ENCODE measurements at regions not wholly inside any gene's neighbourhood (a gene's known extent, or its start where the extent isn't known, plus 50 kb on each side); places are given as distances from the start of the nearest gene placed in this dataset.

DNA sequence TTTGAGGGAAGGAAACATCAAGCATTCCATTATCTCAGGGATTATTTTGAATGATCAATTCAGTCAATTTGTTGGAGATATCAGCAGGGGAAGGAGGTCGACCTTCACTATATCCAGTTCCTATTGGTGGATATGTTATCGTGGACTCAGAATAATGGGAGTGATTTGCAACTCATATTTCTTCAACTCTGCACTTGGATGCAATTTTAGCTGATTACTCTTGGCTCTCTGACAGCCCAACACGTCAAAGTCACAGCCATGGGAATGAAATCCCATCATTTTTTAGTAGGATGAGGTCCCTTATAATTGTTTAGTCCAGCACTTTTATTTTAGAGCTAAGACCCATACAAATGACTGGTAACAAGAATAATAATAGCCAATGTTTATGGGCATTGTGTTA, 371.8 kb upstream of the RPS23 start:
- Histone ChIP-seq H3K27ac (ENCODE audit: extremely low read length, insufficient read depth, low read length) (no peak overlapping the region), H3K4me2 (ENCODE audit: low read depth, low read length) (no peak overlapping the region), H3K36me3 (replicated peaks in 1 of 2; ENCODE audit: control insufficient read depth in 1 of 2, insufficient read depth in 2 of 2, low read length in 2 of 2) (no peaks in the 10 kb centered on the region), H2AFZ (ENCODE audit: low read length) (no peak overlapping the region), H3K4me3 (replicated peaks in 1 of 3; ENCODE audit: insufficient read depth in 1 of 3, low read depth in 2 of 3, low read length in 3 of 3) (no peak overlapping the region), H4K20me1 (ENCODE audit: insufficient read depth, low read length) (no peaks in the 10 kb centered on the region), H3K4me1 (ENCODE audit: insufficient read depth, low read length) (no peaks in the 10 kb centered on the region), H3K9me3 (ENCODE audit: low read length) (no peaks in the 10 kb centered on the region), H3K9ac (ENCODE audit: insufficient read depth, low read depth, low read length) (no peak overlapping the region), H3K27me3 (ENCODE audit: control insufficient read depth in 1 of 2, insufficient read depth in 2 of 2, low read length in 2 of 2) (peaks cover 0 to 5% of the 10 kb centered on the region in 2 experiments; a peak in 1 of 5 replicates), H3K79me2 (ENCODE audit: insufficient read depth, low read length) (no peaks in the 10 kb centered on the region)
- no TSS peak for BruUV-seq (replicated peaks)
- WGBS (ENCODE audit: low lambda C conversion rate): 7% methylated on average over 3 of the region's 3 CpGs
- no peak for DNase-seq (ENCODE audit: low spot score)
- no peak for FAIRE-seq
- no peak for ATAC-seq
- POLR2A ChIA-PET: no interaction called here
- no peak for TF ChIP-seq ZNF75D (CRISPR knock-in tag; IDR thresholded peaks at IDR 0.05; ENCODE audit: borderline replicate concordance)
- no peak for TF ChIP-seq ELF1 (CRISPR knock-in tag; IDR thresholded peaks at IDR 0.05)
- TF ChIP-seq MIER2 (CRISPR knock-in tag; IDR thresholded peaks at IDR 0.05): no peak
- no peak for TF ChIP-seq ERF (CRISPR knock-in tag; IDR thresholded peaks at IDR 0.05)
- no peak for TF ChIP-seq ZNF572 (CRISPR knock-in tag; IDR thresholded peaks at IDR 0.05)
- no peak for TF ChIP-seq RELA (CRISPR knock-in tag; IDR thresholded peaks at IDR 0.05)
- TF ChIP-seq ZNF777 (CRISPR knock-in tag; IDR thresholded peaks at IDR 0.05): no peak
- TF ChIP-seq KLF16 (CRISPR knock-in tag; IDR thresholded peaks at IDR 0.05): no peak
- no peak for TF ChIP-seq ZNF766 (CRISPR knock-in tag; IDR thresholded peaks at IDR 0.05; ENCODE audit: borderline replicate concordance)
- no peak for TF ChIP-seq ADNP (CRISPR knock-in tag; IDR thresholded peaks at IDR 0.05)
- CTCF ChIA-PET (ENCODE audit: low intra/inter-chr PET ratio, low total read pairs): no interaction called here
- in situ Hi-C loops (cut with HindIII; ENCODE audit: extremely low pct_ligation_motif_present, low pct_unique_long_range_greater_than_20kb) (loop anchor here (10.0 to 25.0 kb wide), 4 partner anchors 145 to 915 kb away; no protein-coding TSS in a partner anchor), intact Hi-C loops (cut with micrococcal nuclease; ENCODE audit: unreplicated experiment) (no loop called here)

GRCh38 chr5:82644766-82645165, 366.6 kb upstream of the RPS23 start:
- FAIRE-seq (no peak), ATAC-seq (no peak), DNase-seq (ENCODE audit: low spot score) (no peak)
- CTCF ChIA-PET (ENCODE audit: low intra/inter-chr PET ratio, low total read pairs): no interaction called here
- no peak overlapping the region for H3K27ac ChIP-seq (ENCODE audit: extremely low read length, insufficient read depth, low read length)
- intact Hi-C loops (cut with micrococcal nuclease; ENCODE audit: unreplicated experiment): no loop called here
- no peaks in the 10 kb centered on the region for H3K79me2 ChIP-seq (ENCODE audit: insufficient read depth, low read length)
- BruUV-seq (replicated peaks): no TSS peak
- in situ Hi-C loops (cut with HindIII; ENCODE audit: extremely low pct_ligation_motif_present, low pct_unique_long_range_greater_than_20kb): loop anchor here (10.0 to 25.0 kb wide), 4 partner anchors 150 to 920 kb away; no protein-coding TSS in a partner anchor
- no peak overlapping the region for H3K4me3 ChIP-seq (replicated peaks in 1 of 3; ENCODE audit: insufficient read depth in 1 of 3, low read depth in 2 of 3, low read length in 3 of 3)
- H3K4me2 ChIP-seq (ENCODE audit: low read depth, low read length): no peak overlapping the region
- POLR2A ChIA-PET: no interaction called here
- no peak overlapping the region for H2AFZ ChIP-seq (ENCODE audit: low read length)
- H3K9ac ChIP-seq (ENCODE audit: insufficient read depth, low read depth, low read length): no peak overlapping the region
- H3K36me3 ChIP-seq (replicated peaks in 1 of 2; ENCODE audit: control insufficient read depth in 1 of 2, insufficient read depth in 2 of 2, low read length in 2 of 2): no peaks in the 10 kb centered on the region
- H4K20me1 ChIP-seq (ENCODE audit: insufficient read depth, low read length): no peaks in the 10 kb centered on the region
- no peaks in the 10 kb centered on the region for H3K27me3 ChIP-seq (ENCODE audit: control insufficient read depth in 1 of 2, insufficient read depth in 2 of 2, low read length in 2 of 2)
- peaks cover 12% of the 10 kb centered on the region for H3K4me1 ChIP-seq (ENCODE audit: insufficient read depth, low read length)
- 70% methylated on average over 4 of the region's 4 CpGs for WGBS (ENCODE audit: low lambda C conversion rate)
- H3K9me3 ChIP-seq (ENCODE audit: low read length): no peaks in the 10 kb centered on the region
- TF ChIP-seq SKI (IDR thresholded peaks at IDR 0.05; ENCODE audit: partially characterized antibody): no peak
- no peak for TF ChIP-seq XRCC5 (optimal IDR thresholded peaks at IDR 0.05; ENCODE audit: low read length)
- TF ChIP-seq ZNF569 (CRISPR knock-in tag; IDR thresholded peaks at IDR 0.05; ENCODE audit: borderline replicate concordance): no peak
- TF ChIP-seq ZFP62 (CRISPR knock-in tag; IDR thresholded peaks at IDR 0.05): no peak
- no peak for TF ChIP-seq TP53 (CRISPR knock-in tag; conservative IDR thresholded peaks at IDR 0.05)
- TF ChIP-seq, protein P1, sequence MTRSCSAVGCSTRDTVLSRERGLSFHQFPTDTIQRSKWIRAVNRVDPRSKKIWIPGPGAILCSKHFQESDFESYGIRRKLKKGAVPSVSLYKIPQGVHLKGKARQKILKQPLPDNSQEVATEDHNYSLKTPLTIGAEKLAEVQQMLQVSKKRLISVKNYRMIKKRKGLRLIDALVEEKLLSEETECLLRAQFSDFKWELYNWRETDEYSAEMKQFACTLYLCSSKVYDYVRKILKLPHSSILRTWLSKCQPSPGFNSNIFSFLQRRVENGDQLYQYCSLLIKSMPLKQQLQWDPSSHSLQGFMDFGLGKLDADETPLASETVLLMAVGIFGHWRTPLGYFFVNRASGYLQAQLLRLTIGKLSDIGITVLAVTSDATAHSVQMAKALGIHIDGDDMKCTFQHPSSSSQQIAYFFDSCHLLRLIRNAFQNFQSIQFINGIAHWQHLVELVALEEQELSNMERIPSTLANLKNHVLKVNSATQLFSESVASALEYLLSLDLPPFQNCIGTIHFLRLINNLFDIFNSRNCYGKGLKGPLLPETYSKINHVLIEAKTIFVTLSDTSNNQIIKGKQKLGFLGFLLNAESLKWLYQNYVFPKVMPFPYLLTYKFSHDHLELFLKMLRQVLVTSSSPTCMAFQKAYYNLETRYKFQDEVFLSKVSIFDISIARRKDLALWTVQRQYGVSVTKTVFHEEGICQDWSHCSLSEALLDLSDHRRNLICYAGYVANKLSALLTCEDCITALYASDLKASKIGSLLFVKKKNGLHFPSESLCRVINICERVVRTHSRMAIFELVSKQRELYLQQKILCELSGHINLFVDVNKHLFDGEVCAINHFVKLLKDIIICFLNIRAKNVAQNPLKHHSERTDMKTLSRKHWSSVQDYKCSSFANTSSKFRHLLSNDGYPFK (CRISPR knock-in tag; IDR thresholded peaks at IDR 0.05; ENCODE audit: borderline replicate concordance): no peak
- no peak for TF ChIP-seq ZNF276 (CRISPR knock-in tag; IDR thresholded peaks at IDR 0.05; ENCODE audit: low read depth)

All from HepG2 (cell line).